ENCODE measurements at regions not wholly inside any gene's neighbourhood (a gene's known extent, or its start where the extent isn't known, plus 50 kb on each side); places are given as distances from the start of the nearest gene placed in this dataset.

DNA sequence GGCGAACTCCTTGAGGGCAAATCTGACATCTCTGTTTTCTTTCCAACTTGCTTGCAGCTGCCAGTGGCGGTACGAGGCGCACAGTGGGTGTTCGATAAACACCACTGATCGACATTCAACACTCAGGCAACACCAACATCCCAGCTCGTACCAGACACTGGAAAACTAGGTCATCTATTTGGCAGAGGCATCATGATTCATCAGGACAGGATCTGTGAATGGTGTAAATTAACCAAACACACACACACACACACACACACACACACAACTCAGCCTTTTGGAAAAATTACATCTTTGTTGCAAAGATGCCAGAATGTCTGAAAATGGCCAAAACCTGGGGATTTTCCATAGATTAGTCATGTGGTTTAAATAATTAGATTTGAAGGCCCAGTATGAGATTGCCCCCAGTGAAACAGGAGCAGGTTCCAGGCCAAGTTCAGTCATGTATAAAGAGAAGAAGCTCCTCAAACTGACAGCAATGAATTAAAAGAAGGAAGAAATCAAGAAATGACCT, 150.5 kb upstream of the NCKAP5 start:
- in situ Hi-C loops (cut with MboI), result no loop called here
- CTCF ChIA-PET, result no interaction called here
- Histone ChIP-seq H3K9ac (ENCODE audit: control insufficient read depth, insufficient read depth, low read length) (no peak overlapping the region), H3K9me3 (replicated peaks; ENCODE audit: control insufficient read depth, insufficient read depth, low read length) (no peaks in the 10 kb centered on the region), H3K27ac (ENCODE audit: control insufficient read depth, insufficient read depth) (no peak overlapping the region), H3K4me3 (no peak overlapping the region), H4K20me1 (ENCODE audit: control insufficient read depth, insufficient read depth) (no peaks in the 10 kb centered on the region), H3K36me3 (ENCODE audit: control insufficient read depth in 2 of 2, insufficient read depth in 2 of 2, low read length in 1 of 2) (no peaks in the 10 kb centered on the region), H3K27me3 (replicated peaks in 1 of 2; ENCODE audit: control insufficient read depth in 2 of 2, insufficient read depth in 2 of 2, low read length in 1 of 2) (no peaks in the 10 kb centered on the region; a peak in 2 of 4 replicates), H3K4me2 (ENCODE audit: control insufficient read depth, insufficient read depth) (no peak overlapping the region), H3K4me1 (ENCODE audit: control insufficient read depth, insufficient read depth, low read length) (no peaks in the 10 kb centered on the region), H3K79me2 (ENCODE audit: control insufficient read depth, insufficient read depth, low read length) (no peaks in the 10 kb centered on the region), H2AFZ (ENCODE audit: control insufficient read depth, low read depth, low read length) (no peak overlapping the region)
- SMC1A ChIA-PET (ENCODE audit: uncharacterized antibody, unreplicated experiment), result interaction anchor here (1.2 kb wide), 1 partner anchor 28 kb away, joined by 4 read pairs; no protein-coding TSS in a partner anchor
- no peak for ATAC-seq
- intact Hi-C loops (cut with micrococcal nuclease; ENCODE audit: unreplicated experiment), result no loop called here
- POLR2A ChIA-PET, result no interaction called here
- DNase-seq (ENCODE audit: low read depth, low spot score), result no peak
- RAD21 ChIA-PET (ENCODE audit: unreplicated experiment), result no interaction called here
- no peak for TF ChIP-seq BHLHE40 (IDR thresholded peaks at IDR 0.05; ENCODE audit: borderline replicate concordance in 1 of 2, low read depth in 2 of 2, low read length in 1 of 2)
- TF ChIP-seq EGR1 (IDR thresholded peaks at IDR 0.05; ENCODE audit: borderline replicate concordance in 1 of 2, low read depth in 2 of 2, low read length in 2 of 2), result no peak
- TF ChIP-seq, protein P1, sequence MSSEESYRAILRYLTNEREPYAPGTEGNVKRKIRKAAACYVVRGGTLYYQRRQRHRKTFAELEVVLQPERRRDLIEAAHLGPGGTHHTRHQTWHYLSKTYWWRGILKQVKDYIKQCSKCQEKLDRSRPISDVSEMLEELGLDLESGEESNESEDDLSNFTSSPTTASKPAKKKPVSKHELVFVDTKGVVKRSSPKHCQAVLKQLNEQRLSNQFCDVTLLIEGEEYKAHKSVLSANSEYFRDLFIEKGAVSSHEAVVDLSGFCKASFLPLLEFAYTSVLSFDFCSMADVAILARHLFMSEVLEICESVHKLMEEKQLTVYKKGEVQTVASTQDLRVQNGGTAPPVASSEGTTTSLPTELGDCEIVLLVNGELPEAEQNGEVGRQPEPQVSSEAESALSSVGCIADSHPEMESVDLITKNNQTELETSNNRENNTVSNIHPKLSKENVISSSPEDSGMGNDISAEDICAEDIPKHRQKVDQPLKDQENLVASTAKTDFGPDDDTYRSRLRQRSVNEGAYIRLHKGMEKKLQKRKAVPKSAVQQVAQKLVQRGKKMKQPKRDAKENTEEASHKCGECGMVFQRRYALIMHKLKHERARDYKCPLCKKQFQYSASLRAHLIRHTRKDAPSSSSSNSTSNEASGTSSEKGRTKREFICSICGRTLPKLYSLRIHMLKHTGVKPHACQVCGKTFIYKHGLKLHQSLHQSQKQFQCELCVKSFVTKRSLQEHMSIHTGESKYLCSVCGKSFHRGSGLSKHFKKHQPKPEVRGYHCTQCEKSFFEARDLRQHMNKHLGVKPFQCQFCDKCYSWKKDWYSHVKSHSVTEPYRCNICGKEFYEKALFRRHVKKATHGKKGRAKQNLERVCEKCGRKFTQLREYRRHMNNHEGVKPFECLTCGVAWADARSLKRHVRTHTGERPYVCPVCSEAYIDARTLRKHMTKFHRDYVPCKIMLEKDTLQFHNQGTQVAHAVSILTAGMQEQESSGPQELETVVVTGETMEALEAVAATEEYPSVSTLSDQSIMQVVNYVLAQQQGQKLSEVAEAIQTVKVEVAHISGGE (CRISPR knock-in tag; IDR thresholded peaks at IDR 0.05), result no peak
- TF ChIP-seq PAX5 (IDR thresholded peaks at IDR 0.05; ENCODE audit: borderline replicate concordance, low read depth, low read length), result no peak
- no peak for TF ChIP-seq NFYB (IDR thresholded peaks at IDR 0.05; ENCODE audit: insufficient read depth, low read depth, low read length)
- TF ChIP-seq, protein P2, sequence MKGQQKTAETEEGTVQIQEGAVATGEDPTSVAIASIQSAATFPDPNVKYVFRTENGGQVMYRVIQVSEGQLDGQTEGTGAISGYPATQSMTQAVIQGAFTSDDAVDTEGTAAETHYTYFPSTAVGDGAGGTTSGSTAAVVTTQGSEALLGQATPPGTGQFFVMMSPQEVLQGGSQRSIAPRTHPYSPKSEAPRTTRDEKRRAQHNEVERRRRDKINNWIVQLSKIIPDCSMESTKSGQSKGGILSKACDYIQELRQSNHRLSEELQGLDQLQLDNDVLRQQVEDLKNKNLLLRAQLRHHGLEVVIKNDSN (IDR thresholded peaks at IDR 0.05; ENCODE audit: borderline replicate concordance, extremely low read length, insufficient read depth, low read depth, low read length), result no peak
- TF ChIP-seq GATAD2B (conservative IDR thresholded peaks at IDR 0.05; ENCODE audit: low read depth), result no peak
- TF ChIP-seq RAD21 (IDR thresholded peaks at IDR 0.05; ENCODE audit: insufficient read depth, low read depth, low read length), result no peak
- TF ChIP-seq, protein P3, sequence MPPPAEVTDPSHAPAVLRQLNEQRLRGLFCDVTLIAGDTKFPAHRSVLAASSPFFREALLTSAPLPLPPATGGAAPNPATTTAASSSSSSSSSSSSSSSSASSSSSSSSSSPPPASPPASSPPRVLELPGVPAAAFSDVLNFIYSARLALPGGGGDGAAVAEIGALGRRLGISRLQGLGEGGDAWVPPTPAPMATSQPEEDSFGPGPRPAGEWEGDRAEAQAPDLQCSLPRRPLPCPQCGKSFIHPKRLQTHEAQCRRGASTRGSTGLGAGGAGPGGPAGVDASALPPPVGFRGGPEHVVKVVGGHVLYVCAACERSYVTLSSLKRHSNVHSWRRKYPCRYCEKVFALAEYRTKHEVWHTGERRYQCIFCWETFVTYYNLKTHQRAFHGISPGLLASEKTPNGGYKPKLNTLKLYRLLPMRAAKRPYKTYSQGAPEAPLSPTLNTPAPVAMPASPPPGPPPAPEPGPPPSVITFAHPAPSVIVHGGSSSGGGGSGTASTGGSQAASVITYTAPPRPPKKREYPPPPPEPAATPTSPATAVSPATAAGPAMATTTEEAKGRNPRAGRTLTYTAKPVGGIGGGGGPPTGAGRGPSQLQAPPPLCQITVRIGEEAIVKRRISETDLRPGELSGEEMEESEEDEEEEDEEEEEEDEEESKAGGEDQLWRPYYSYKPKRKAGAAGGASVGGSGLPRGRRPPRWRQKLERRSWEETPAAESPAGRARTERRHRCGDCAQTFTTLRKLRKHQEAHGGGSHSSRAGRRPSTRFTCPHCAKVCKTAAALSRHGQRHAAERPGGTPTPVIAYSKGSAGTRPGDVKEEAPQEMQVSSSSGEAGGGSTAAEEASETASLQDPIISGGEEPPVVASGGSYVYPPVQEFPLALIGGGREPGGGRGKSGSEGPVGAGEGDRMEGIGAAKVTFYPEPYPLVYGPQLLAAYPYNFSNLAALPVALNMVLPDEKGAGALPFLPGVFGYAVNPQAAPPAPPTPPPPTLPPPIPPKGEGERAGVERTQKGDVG (CRISPR knock-in tag; IDR thresholded peaks at IDR 0.05), result no peak
- TF ChIP-seq PAX8 (IDR thresholded peaks at IDR 0.05), result no peak
- TF ChIP-seq MXI1 (IDR thresholded peaks at IDR 0.05; ENCODE audit: low read depth, low read length), result no peak
- no peak for FAIRE-seq
- WGBS (ENCODE audit: insufficient coverage, insufficient replicate concordance, low lambda C conversion rate, missing lambda C conversion rate), result 35% methylated on average over 7 of the region's 7 CpGs
- no TSS peak for BruUV-seq (replicated peaks)

Measured in GM12878 (cell line).